ENCODE measurements at regions not wholly inside any gene's neighbourhood (a gene's known extent, or its start where the extent isn't known, plus 50 kb on each side); places are given as distances from the start of the nearest gene placed in this dataset.
"Not testable (repeated sequence)": the region's sequence is repeated elsewhere in the genome, so short reads cannot be mapped to it uniquely, and the experiment has no call there.

DNA sequence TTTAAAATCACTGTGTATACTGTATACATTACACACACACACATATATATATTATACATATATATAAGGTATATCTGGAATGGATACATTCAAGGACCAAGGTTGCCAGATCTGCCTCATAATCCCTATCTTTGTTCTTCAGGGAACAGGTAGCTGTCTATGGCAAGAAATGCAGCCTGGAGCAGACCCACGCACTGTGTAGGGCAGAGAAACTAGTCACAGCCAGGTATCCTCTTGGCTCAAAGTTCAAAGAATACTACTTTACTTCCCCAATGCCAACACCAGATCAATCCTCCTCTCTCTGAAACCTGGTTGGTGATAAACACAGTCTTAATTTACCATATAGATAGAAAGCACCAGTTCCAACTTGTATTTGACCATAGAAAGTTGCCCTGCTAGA, 313.6 kb downstream of the PRELID2 start:
- no peak for DNase-seq (ENCODE audit: low read depth in 1 of 2, low spot score in 1 of 2)
- H3K9me3 ChIP-seq (ENCODE audit: low read depth): no peaks in the 10 kb centered on the region
- no peaks in the 10 kb centered on the region for H3K27me3 ChIP-seq
- H3K36me3 ChIP-seq: no peaks in the 10 kb centered on the region
- no peak overlapping the region for H3K27ac ChIP-seq
- TF ChIP-seq, protein P1, sequence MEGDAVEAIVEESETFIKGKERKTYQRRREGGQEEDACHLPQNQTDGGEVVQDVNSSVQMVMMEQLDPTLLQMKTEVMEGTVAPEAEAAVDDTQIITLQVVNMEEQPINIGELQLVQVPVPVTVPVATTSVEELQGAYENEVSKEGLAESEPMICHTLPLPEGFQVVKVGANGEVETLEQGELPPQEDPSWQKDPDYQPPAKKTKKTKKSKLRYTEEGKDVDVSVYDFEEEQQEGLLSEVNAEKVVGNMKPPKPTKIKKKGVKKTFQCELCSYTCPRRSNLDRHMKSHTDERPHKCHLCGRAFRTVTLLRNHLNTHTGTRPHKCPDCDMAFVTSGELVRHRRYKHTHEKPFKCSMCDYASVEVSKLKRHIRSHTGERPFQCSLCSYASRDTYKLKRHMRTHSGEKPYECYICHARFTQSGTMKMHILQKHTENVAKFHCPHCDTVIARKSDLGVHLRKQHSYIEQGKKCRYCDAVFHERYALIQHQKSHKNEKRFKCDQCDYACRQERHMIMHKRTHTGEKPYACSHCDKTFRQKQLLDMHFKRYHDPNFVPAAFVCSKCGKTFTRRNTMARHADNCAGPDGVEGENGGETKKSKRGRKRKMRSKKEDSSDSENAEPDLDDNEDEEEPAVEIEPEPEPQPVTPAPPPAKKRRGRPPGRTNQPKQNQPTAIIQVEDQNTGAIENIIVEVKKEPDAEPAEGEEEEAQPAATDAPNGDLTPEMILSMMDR (IDR thresholded peaks at IDR 0.05; ENCODE audit: low read depth, low read length): no peak
- H3K4me3 ChIP-seq: no peak overlapping the region
- H3K4me1 ChIP-seq (ENCODE audit: low read depth): no peaks in the 10 kb centered on the region

DNA sequence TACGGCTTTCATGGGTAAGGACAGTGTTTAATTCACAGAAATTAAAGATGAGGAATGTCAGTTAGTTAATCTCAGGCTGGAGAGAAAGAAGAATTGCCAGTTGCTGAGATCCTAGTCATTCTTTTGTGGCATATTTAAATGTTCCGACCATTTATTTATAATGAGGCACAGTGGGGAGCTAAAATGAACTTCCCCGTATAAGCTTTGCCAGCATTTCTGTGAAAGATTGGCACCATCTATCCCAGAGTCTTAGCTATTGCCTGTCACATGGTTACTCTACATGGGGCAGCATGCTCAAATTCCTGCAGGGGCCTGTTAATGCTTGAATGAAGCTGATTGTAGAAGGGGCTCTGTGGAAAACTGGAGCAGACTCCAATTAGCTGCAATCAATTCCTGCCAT, 314.1 kb downstream of the PRELID2 start:
- Histone ChIP-seq H3K36me3 (no peaks in the 10 kb centered on the region), H3K4me1 (ENCODE audit: low read depth) (no peaks in the 10 kb centered on the region), H3K27me3 (no peaks in the 10 kb centered on the region), H3K4me3 (no peak overlapping the region), H3K27ac (no peak overlapping the region), H3K9me3 (ENCODE audit: low read depth) (no peaks in the 10 kb centered on the region)
- TF ChIP-seq, protein P1 (IDR thresholded peaks at IDR 0.05; ENCODE audit: low read depth, low read length): no peak
- no peak for DNase-seq (ENCODE audit: low read depth in 1 of 2, low spot score in 1 of 2)

DNA sequence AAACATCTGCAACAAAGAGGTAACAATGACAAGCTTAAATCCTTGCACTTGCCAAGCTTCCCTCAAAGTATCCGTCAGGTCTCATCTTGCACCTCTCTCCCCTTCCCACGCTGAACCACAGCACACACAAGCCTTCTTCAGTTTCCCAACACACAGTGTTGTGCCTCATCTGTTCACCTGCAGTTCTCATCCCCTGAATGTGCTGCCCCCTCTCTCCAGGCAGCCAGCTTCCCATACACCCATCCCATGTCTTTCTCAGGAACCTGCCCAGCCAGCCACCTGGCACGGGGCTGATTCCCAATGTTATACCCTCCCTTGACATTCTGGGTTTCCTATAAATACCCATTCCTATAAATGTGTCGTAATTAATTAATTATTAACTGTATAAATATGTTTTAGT, 314.8 kb downstream of the PRELID2 start:
- Histone ChIP-seq H3K27ac (no peak overlapping the region), H3K4me3 (no peak overlapping the region), H3K27me3 (no peaks in the 10 kb centered on the region), H3K36me3 (no peaks in the 10 kb centered on the region), H3K4me1 (ENCODE audit: low read depth) (no peaks in the 10 kb centered on the region), H3K9me3 (ENCODE audit: low read depth) (no peaks in the 10 kb centered on the region)
- TF ChIP-seq, protein P1 (IDR thresholded peaks at IDR 0.05; ENCODE audit: low read depth, low read length): no peak
- DNase-seq (ENCODE audit: low read depth in 1 of 2, low spot score in 1 of 2): no peak

DNA sequence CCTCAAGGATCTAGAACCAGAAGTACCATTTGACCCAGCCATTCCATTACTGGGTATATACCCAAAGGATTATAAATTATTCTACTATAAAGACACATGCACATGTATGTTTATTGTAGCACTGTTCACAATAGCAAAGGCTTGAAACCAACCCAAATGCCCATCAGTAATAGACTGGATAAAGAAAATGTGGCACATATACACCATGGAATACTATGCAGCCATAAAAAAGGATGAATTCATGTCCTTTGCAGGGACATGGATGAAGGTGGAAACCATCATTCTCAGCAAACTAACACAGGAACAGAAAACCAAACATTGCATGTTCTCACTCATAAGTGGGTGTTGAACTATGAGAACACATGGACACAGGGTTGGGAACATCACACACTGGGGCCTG, 317.6 kb downstream of the PRELID2 start:
- not testable (repeated sequence) for H3K4me3 ChIP-seq; H3K27ac ChIP-seq; DNase-seq (ENCODE audit: low read depth in 1 of 2, low spot score in 1 of 2); H3K4me1 ChIP-seq (ENCODE audit: low read depth); H3K27me3 ChIP-seq; H3K9me3 ChIP-seq (ENCODE audit: low read depth); H3K36me3 ChIP-seq

DNA sequence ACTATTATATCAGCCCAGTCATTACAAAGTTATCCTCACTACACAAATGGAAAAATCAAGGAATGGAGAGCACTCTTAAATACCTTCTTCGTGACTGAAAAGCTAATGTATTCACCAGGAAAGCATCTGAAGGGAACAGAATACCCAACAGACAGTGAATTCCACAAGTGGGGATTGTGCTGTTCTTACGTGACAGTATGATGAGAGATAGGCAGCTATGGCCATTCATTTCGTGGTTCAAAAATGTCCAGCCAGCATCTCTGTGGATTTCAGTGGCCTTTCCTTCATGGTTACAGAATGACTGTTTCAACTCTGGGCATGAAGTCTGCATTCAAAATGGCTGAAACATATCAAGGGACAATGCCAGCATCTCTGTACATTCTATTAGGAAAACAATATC, 323.8 kb downstream of the PRELID2 start:
- no peaks in the 10 kb centered on the region for H3K9me3 ChIP-seq (ENCODE audit: low read depth)
- no peak overlapping the region for H3K4me3 ChIP-seq
- no peaks in the 10 kb centered on the region for H3K27me3 ChIP-seq
- H3K27ac ChIP-seq: no peak overlapping the region
- TF ChIP-seq, protein P1 (IDR thresholded peaks at IDR 0.05; ENCODE audit: low read depth, low read length): no peak
- no peak for DNase-seq (ENCODE audit: low read depth in 1 of 2, low spot score in 1 of 2)
- H3K36me3 ChIP-seq: no peaks in the 10 kb centered on the region
- peaks cover 8% of the 10 kb centered on the region for H3K4me1 ChIP-seq (ENCODE audit: low read depth)

DNA sequence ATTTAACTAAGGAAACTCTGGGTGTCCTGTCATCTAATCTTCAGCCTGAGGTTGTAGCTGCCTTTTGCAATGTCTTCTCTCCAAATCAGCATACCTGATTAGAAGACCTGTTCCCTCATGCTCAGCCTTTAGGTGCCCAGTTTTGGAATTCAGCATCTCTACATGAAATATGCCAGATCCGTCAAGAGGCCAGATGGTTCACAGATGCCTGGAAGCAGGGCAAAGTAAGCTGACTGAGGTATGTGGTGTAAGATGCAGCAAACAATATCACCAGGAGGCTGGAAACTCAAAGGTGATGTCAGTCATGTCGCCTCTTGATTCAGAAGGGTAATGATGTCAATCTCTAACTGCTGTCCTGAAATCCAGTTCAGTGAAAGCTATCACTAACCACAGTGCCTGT, 324.4 kb downstream of the PRELID2 start:
- TF ChIP-seq, protein P1 (IDR thresholded peaks at IDR 0.05; ENCODE audit: low read depth, low read length): no peak
- DNase-seq (ENCODE audit: low read depth in 1 of 2, low spot score in 1 of 2): no peak
- Histone ChIP-seq H3K4me1 (ENCODE audit: low read depth) (peaks cover 8% of the 10 kb centered on the region), H3K9me3 (ENCODE audit: low read depth) (no peaks in the 10 kb centered on the region), H3K36me3 (no peaks in the 10 kb centered on the region), H3K27ac (no peak overlapping the region), H3K4me3 (no peak overlapping the region), H3K27me3 (no peaks in the 10 kb centered on the region)

Measured in cardiac muscle cell (in vitro differentiated cells and primary cell).